NCI-H146 treated with DMSO at 0.1 percent for 48 hours (cell line): ENCODE measurements at regions not wholly inside any gene's neighbourhood (a gene's known extent, or its start where the extent isn't known, plus 50 kb on each side); places are given as distances from the start of the nearest gene placed in this dataset.
"Not testable (repeated sequence)": the region's sequence is repeated elsewhere in the genome, so short reads cannot be mapped to it uniquely, and the experiment has no call there.

Experiments
- DNase-seq: peaks from one replicate; lab custom pipeline; 2025; ENCODE audit not compliant: unreplicated experiment; lab: John Stamatoyannopoulos, UW

GRCh38 chr11:90510839-90511238 is 288.0 kb upstream of the CHORDC1 start:
- no peak for DNase-seq

DNA sequence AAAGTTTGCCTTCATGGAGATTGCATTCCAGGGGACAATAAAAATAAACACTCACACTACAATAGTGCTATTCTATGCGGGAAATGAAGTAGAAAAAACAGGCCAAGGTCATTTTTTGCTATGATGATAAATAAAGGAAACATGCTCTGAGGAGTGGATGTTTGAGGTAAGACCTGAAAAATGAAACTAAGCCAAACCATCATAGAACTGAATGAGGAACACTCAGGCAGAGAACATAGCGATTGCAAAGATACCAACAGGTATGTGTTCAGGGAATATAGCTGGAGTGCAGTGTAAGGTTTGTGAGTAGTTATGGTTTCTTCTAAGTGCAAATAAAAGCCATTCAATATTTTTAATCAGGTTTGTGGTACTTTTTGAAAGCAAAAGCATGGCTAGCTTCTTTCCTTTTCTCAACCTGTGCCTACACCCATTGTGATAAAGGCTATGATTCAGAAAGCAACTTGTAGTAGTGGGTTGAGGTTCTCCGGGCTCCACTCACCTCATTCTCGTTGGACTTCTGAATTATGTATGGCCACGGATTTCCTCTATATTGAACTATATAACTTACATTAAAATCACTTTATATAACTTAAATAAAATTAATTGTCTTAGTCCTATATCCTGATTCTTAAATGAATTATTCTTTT is 278.2 kb upstream of the CHORDC1 start:
- no peak for DNase-seq

DNA sequence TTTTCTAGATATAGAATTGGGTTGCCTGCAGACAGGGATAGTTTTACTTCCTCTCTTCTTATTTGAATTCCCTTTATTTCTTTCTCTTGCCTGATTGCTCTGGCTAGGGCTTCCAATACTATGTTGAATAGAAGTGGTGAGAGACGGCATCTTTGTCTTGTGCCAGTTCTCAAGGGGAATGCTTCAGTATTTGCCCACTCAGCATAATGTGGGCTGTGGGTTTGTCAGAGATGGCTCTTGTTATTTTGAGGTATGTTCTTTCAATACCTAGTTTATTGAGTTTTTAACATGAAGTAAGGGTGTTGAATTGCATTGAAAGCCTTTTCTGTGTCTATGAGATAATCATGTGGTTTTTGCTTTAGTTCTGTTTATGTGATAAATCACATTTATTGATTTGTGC is 273.9 kb upstream of the CHORDC1 start:
- DNase-seq: no peak

DNA sequence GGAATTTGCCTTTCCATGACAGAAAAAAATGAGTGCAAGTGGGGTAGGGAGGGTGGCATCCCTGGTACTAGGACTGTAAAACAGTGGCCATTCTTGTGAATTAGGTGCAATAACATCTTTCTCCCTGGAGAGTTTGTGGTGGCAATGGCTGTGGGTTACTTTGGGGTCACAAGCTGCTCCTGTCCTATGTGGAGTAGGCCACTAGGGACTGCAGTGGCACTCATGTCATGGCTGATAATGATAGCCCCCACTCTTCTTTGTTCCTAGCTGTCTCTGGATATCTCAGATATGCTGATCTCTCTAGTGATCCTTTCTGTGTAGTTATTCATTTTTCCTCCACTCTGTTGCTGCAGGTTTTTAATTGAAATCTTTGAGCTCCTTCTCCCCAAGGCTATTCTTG is 270.5 kb upstream of the CHORDC1 start:
- no peak for DNase-seq

- no peak for DNase-seq
Observed at GRCh38 chr11:90491466-90491865, 268.6 kb upstream of the CHORDC1 start.

DNA sequence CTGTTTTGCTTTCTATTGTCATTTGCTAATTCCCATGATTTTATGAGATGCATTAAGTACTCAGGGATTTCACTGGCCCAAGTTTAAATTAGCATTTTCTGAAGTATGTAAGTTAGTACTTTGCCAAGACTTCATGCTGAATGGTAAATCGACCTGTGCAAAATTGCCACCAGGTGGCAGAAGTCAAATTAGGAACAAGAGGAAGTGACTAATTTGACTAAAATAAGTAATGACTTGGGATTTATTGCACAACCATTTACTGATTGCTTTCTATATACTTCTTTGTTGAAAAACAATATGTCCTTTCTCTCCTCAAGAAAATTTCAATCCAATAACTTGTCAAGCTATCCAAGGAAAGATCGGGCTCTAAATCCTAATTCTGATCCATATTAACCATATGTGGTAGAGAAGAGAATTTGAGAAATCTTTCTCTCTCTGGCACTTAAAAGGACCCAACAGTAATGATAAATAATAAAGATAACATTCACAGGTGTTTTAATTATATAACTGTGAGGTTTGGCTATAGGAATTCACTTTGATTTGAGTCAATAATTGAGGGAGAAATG is 253.7 kb upstream of the CHORDC1 start:
- DNase-seq: no peak

- DNase-seq: no peak
Observed at GRCh38 chr11:90468923-90469322, 246.1 kb upstream of the CHORDC1 start.

DNA sequence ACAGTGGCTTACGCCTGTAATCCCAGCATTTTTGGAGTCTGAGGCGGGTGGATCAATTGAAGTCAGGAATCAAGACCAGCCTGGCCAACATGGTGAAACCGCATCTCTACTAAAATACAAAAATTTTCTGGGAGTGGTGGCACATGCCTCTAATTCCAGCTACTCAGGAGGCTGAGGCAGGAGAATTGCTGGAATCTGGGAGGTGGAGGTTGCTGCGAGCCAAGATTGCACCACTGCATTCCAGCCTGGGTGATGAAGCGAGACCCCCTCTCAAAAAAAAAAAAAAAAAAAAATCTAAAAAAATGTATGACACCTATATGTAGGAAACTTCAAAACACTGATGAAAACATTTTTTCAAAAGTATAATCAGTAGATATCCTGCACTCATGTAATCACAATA is 242.7 kb upstream of the CHORDC1 start:
- DNase-seq: no peak

GRCh38 chr11:90455347-90455920 is 232.6 kb upstream of the CHORDC1 start:
- DNase-seq: not testable (repeated sequence)

DNA sequence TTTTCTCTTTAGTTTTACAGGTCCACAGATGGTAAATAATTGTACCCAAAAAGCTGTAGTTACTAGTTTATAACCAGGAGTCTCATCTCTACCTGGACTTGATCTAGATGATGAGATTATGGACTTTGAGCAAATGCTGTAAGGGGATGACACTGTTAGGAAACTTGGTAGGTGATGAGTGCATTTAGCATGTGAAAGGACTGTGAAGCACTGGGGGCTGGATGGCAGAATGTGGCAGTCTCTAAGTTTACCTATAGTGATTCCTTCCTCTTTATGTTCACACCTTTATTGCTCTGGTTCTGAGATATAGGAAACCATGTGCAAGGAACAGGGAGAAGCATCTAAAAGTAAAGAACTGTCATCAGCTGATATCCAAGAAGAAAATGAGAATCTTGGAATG is 230.7 kb upstream of the CHORDC1 start:
- no peak for DNase-seq

GRCh38 chr11:90449606-90450005 is 226.8 kb upstream of the CHORDC1 start:
- no peak for DNase-seq

- DNase-seq: no peak
Observed at GRCh38 chr11:90448256-90448655, 225.4 kb upstream of the CHORDC1 start.

- no peak for DNase-seq
Observed at GRCh38 chr11:90447618-90448017, 224.8 kb upstream of the CHORDC1 start.

DNA sequence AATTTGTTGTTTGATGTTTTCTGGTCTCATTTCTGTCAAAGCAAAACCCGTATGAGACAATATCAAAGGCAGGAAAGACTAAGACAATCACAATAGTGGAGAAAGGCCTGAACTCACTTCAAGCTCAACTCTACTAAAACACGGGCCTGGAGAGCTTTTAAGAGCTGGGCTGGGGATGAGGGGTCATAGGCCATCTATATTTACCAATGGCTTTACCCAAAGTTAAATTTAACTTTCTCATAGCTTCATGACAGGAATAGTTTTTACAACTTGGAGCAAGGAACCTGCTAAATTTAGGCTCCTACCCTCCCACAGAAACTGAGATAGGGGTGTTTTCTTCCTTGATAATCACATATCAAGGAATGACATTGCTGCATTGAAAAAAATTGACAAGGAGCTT is 223.4 kb upstream of the CHORDC1 start:
- no peak for DNase-seq

DNA sequence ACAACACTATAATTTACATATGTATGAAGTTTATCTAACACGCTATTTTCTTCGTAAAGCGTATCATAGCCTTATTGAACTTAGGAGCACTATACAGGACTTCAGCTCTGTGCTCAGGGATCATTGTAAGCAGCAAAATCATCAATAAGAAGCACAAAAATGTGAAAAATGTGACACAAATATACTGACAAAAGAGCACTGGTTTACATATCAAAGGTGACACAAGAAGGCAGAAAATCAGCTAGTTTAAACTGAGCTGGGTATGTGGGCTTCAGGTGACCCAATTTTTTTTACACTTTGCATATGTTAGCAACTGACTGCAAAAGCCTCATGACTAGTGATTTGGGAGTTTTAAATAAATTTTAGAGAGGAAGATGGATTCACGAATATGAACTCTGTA is 215.2 kb upstream of the CHORDC1 start:
- DNase-seq: no peak

DNA sequence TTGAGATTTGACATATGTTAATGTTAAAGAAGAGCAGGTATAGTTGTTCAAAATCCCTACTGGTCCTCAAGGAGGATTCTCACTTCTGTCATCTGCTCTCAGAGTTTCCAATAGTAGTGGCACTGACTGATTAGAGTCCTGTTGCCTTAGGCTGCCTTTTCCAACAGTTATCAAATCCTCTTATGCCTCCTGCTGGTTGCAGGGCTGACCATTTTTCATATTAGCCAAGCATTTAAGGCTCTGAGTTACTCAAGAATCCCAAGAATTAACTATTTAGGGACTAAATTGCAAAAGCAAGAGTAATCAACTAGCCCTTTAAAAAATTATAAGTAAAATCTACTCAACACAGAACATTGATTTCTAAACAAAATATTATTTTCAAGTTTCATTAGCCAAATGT is 212.0 kb upstream of the CHORDC1 start:
- peak; percentile 1 for DNase-seq

DNA sequence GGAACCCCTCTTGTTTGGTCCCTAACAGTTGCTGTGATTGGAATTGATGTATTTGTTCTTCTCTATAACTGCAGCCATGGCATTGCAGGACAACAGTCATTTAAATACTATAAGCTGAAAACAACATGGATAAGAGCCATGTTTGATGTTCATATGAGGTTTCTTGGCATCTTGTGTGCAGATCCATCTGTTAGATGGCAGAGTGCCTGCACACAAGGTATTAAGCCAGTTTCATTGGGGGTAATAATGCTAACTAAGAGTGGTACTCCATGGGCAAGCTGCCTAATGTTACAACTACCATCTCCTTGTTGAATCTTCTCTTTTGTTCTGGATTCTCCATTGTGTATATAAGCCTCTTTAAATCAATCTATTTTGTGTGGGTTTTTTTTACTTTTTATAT is 206.0 kb upstream of the CHORDC1 start:
- DNase-seq: no peak

- no peak for DNase-seq
Observed at GRCh38 chr11:90426442-90426841, 203.6 kb upstream of the CHORDC1 start.

DNA sequence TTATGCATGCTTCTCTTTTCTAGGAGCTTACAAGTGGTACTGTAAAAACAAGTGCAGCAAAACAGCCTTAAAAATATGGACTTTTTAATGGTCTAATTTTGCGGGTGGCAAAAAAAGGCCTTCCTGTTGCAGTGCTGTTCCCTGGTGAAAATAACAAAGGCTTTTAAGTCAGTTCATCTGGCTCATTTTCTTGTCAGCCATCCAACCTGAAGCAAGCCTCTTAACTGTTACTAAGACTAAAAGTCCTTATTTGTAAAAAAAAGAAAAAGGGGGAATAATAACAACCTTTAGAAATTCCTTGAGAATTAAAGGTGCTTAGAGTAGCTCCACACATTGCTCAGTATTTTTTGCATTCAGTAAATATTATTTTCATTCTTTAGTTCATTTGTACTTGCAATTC is 200.5 kb upstream of the CHORDC1 start:
- no peak for DNase-seq

- not testable (repeated sequence) for DNase-seq
Observed at GRCh38 chr11:90422787-90423186, 199.9 kb upstream of the CHORDC1 start.

DNA sequence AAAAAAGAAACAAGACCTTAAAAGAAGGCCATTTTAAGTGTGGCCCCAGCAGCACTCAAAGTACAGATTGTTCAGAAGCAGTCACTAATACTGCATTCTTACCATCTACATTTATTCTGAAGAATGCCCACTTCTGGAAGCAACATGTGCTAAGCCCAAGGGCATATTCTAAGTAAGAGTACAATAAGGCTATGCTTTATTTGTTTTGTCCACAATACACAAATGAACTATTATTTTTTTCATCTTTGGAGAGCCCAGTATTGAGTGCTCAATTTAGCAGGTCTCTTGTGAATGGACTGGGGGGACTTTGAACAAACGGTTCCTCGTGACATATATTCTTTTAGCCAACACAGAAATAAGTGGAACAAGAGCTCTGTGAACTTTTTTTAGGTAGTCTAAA is 191.4 kb upstream of the CHORDC1 start:
- no peak for DNase-seq

DNA sequence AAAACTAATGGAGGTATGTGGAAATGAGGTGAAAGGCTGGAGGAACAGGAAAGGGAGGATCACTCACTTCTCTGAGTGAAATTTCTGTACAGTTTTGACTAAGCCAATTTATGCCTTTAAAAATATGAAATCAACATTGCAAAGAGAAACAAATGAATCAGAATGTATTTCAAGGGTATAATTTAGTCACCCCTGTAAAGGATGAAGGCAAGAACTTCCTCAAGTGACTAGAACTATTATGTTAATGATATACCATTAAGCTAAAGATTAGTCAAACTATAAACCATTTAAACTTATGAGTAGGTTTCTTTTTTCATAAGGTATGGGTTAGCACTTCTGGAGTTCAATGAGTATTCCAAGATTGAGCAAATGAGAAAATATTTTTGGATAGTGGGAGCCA is 184.5 kb upstream of the CHORDC1 start:
- DNase-seq: no peak

GRCh38 chr11:90392692-90393091 is 169.8 kb upstream of the CHORDC1 start:
- DNase-seq: no peak
